ENCODE measurements at regions not wholly inside any gene's neighbourhood (a gene's known extent, or its start where the extent isn't known, plus 50 kb on each side); places are given as distances from the start of the nearest gene placed in this dataset.
A peak's percentile ranks its signal among the peaks of the same experiment; 100 is the strongest.

DNA sequence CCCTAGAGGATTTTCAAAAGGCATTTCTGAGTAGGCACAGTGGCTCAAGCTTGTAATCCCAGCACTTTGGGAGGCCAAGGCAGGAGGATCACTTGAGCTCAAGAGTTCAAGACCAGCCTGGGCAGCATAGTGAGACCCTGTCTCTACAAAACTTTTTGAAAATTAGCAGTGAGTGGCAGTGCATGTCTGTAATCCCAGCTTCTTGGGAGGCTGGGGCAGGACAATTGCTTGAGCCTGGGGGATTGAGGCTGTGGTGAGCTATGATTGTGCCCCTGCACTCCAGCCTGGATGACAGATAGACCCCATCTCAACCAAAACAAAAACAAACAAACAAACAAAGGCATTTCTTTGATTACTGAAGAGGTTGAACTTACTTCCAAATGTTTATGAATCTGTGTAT, 201.4 kb downstream of the KIF26A start:
- POLR2A ChIA-PET = no interaction called here
- H3K27ac ChIP-seq (ENCODE audit: extremely low read depth, low read depth, low read length) = no peak overlapping the region
- H3K4me1 ChIP-seq (ENCODE audit: control insufficient read depth, insufficient read depth, low read length) = no peaks in the 10 kb centered on the region
- H3K36me3 ChIP-seq (ENCODE audit: control insufficient read depth in 2 of 2, insufficient read depth in 1 of 2, low read length in 2 of 2) = no peaks in the 10 kb centered on the region
- no peak overlapping the region for H3K4me3 ChIP-seq (ENCODE audit: low read depth, low read length)
- CTCF ChIA-PET = interaction anchor here (0.6 to 1.9 kb wide), 4 partner anchors 9 to 262 kb away, joined by 3 read pairs; no protein-coding TSS in a partner anchor
- TF ChIP-seq, protein P1, sequence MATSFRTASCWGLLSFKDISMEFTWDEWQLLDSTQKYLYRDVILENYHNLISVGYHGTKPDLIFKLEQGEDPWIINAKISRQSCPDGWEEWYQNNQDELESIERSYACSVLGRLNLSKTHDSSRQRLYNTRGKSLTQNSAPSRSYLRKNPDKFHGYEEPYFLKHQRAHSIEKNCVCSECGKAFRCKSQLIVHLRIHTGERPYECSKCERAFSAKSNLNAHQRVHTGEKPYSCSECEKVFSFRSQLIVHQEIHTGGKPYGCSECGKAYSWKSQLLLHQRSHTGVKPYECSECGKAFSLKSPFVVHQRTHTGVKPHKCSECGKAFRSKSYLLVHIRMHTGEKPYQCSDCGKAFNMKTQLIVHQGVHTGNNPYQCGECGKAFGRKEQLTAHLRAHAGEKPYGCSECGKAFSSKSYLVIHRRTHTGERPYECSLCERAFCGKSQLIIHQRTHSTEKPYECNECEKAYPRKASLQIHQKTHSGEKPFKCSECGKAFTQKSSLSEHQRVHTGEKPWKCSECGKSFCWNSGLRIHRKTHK (tag by site-specific recombination; IDR thresholded peaks at IDR 0.05) = no peak
- H3K9me3 ChIP-seq (ENCODE audit: control insufficient read depth, insufficient read depth, low read depth, low read length) = no peaks in the 10 kb centered on the region

DNA sequence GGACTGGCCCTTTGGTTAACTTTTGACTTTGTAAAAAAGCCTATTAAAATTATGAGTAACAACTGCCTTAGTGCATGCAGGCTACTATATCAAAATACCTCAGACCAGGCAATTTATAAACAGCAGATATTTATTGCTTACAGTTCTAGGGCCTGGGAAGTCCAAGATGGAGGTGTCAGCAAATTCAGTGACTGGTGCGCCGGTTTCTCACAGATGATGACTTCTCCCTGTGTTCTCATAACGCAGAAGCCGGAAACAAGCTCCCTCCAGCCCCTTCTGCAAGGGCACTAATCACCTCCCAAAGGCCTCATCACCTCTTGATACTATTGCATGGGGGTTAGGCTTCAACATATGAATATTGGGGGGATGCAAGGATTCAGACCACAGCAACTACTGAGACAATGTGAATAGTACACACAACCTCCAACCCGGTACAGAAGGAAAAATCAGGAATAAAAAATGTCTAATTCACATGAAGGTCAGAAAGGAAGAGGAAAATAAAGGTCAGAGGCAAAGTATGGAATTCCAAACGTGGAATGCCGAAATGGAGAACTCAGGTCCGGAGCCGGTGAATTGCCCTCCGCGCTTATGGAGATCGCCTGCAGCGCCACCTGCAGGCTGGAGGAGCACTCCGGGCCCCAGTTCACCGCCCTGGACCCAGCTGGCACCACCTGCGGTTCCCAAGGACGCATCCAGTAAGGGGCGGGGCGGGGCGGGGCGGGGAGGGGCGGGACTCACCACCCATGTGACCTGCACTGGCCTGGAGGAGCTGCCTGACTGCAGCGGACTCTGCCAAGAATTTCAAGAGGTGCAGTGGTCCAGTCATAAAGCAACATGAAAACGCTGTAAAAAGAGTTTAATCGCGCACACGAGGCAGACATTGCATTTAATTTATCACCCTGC, 203.4 kb downstream of the KIF26A start:
- peak overlapping the region; percentile 13 for H3K4me3 ChIP-seq (ENCODE audit: low read depth, low read length)
- no peaks in the 10 kb centered on the region for H3K36me3 ChIP-seq (ENCODE audit: control insufficient read depth in 2 of 2, insufficient read depth in 1 of 2, low read length in 2 of 2)
- no peaks in the 10 kb centered on the region for H3K4me1 ChIP-seq (ENCODE audit: control insufficient read depth, insufficient read depth, low read length)
- no peak overlapping the region for H3K27ac ChIP-seq (ENCODE audit: extremely low read depth, low read depth, low read length)
- no peaks in the 10 kb centered on the region for H3K9me3 ChIP-seq (ENCODE audit: control insufficient read depth, insufficient read depth, low read depth, low read length)
- POLR2A ChIA-PET = interaction anchor here (0.6 to 1.5 kb wide), 3 partner anchors 15 to 422 kb away, joined by 3 to 4 read pairs (median 3); no protein-coding TSS in a partner anchor
- CTCF ChIA-PET = interaction anchor here (0.6 to 1.8 kb wide), 10 partner anchors 9 to 216 kb away, joined by 3 to 13 read pairs (median 3); no protein-coding TSS in a partner anchor
- TF ChIP-seq, protein P1 (tag by site-specific recombination; IDR thresholded peaks at IDR 0.05) = no peak
- TF ChIP-seq ZNF473 (tag by site-specific recombination; IDR thresholded peaks at IDR 0.05) (no peak), ZNF114 (tag by site-specific recombination; IDR thresholded peaks at IDR 0.05) (no peak), GFI1B (tag by site-specific recombination; IDR thresholded peaks at IDR 0.05) (no peak), ZNF791 (tag by site-specific recombination; IDR thresholded peaks at IDR 0.05) (no peak), ZNF830 (tag by site-specific recombination; IDR thresholded peaks at IDR 0.05; ENCODE audit: low read depth) (no peak), SP3 (tag by site-specific recombination; IDR thresholded peaks at IDR 0.05) (peak; percentile 74), ZNF529 (tag by site-specific recombination; IDR thresholded peaks at IDR 0.05; ENCODE audit: insufficient replicate concordance) (no peak), ZNF658 (tag by site-specific recombination; IDR thresholded peaks at IDR 0.05) (no peak), ZNF76 (tag by site-specific recombination; IDR thresholded peaks at IDR 0.05; ENCODE audit: borderline replicate concordance, low read depth) (peak; percentile 32; the same call in 1 of the 2 replicates), ZNF423 (tag by site-specific recombination; IDR thresholded peaks at IDR 0.05) (no peak), ZNF138 (tag by site-specific recombination; IDR thresholded peaks at IDR 0.05; ENCODE audit: borderline replicate concordance) (no peak), ZNF2 (tag by site-specific recombination; IDR thresholded peaks at IDR 0.05) (peak; percentile 84), ZNF548 (tag by site-specific recombination; IDR thresholded peaks at IDR 0.05) (no peak), ZFP37 (tag by site-specific recombination; IDR thresholded peaks at IDR 0.05) (no peak), ZNF561 (tag by site-specific recombination; IDR thresholded peaks at IDR 0.05; ENCODE audit: borderline replicate concordance) (peak; percentile 77; the same call in 1 of the 2 replicates), ZNF211 (tag by site-specific recombination; IDR thresholded peaks at IDR 0.05; ENCODE audit: low read depth) (no peak), KLF8 (tag by site-specific recombination; IDR thresholded peaks at IDR 0.05) (peak; percentile 83; the same call in 1 of the 2 replicates), ZNF292 (tag by site-specific recombination; IDR thresholded peaks at IDR 0.05; ENCODE audit: borderline replicate concordance, low read depth) (no peak), ZNF837 (tag by site-specific recombination; IDR thresholded peaks at IDR 0.05) (no peak), FEZF1 (tag by site-specific recombination; IDR thresholded peaks at IDR 0.05) (no peak), ZFP3 (tag by site-specific recombination; IDR thresholded peaks at IDR 0.05; ENCODE audit: low read depth) (no peak), ZNF354C (tag by site-specific recombination; IDR thresholded peaks at IDR 0.05; ENCODE audit: borderline replicate concordance, low read depth) (no peak), ZBTB20 (tag by site-specific recombination; IDR thresholded peaks at IDR 0.05) (no peak), SETDB1 (IDR thresholded peaks at IDR 0.05; ENCODE audit: insufficient read length, low read length) (no peak)
- TF ChIP-seq, protein P2, sequence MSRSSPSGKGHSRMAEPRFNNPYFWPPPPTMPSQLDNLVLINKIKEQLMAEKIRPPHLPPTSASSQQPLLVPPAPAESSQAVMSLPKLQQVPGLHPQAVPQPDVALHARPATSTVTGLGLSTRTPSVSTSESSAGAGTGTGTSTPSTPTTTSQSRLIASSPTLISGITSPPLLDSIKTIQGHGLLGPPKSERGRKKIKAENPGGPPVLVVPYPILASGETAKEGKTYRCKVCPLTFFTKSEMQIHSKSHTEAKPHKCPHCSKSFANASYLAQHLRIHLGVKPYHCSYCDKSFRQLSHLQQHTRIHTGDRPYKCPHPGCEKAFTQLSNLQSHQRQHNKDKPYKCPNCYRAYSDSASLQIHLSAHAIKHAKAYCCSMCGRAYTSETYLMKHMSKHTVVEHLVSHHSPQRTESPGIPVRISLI (tag by site-specific recombination; IDR thresholded peaks at IDR 0.05) = no peak
- TF ChIP-seq, protein P3, sequence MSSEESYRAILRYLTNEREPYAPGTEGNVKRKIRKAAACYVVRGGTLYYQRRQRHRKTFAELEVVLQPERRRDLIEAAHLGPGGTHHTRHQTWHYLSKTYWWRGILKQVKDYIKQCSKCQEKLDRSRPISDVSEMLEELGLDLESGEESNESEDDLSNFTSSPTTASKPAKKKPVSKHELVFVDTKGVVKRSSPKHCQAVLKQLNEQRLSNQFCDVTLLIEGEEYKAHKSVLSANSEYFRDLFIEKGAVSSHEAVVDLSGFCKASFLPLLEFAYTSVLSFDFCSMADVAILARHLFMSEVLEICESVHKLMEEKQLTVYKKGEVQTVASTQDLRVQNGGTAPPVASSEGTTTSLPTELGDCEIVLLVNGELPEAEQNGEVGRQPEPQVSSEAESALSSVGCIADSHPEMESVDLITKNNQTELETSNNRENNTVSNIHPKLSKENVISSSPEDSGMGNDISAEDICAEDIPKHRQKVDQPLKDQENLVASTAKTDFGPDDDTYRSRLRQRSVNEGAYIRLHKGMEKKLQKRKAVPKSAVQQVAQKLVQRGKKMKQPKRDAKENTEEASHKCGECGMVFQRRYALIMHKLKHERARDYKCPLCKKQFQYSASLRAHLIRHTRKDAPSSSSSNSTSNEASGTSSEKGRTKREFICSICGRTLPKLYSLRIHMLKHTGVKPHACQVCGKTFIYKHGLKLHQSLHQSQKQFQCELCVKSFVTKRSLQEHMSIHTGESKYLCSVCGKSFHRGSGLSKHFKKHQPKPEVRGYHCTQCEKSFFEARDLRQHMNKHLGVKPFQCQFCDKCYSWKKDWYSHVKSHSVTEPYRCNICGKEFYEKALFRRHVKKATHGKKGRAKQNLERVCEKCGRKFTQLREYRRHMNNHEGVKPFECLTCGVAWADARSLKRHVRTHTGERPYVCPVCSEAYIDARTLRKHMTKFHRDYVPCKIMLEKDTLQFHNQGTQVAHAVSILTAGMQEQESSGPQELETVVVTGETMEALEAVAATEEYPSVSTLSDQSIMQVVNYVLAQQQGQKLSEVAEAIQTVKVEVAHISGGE (tag by site-specific recombination; conservative IDR thresholded peaks at IDR 0.05; ENCODE audit: low read depth) = peak; percentile 60

Measured in HEK293 (cell line).